Ishikawa (cell line): ENCODE measurements at regions not wholly inside any gene's neighbourhood (a gene's known extent, or its start where the extent isn't known, plus 50 kb on each side); places are given as distances from the start of the nearest gene placed in this dataset.

Source experiments
- CEBPB ChIP-seq: IDR thresholded peaks from 2 replicates; pipeline ENCODE4 v1.6.1; 2012
- CREB1 ChIP-seq: IDR thresholded peaks from 2 replicates; pipeline ENCODE4 v1.6.1; 2012; ENCODE audit warnings: low read depth
- EGR1 ChIP-seq: IDR thresholded peaks from 2 replicates; pipeline ENCODE4 v1.6.1; 2012
- EP300 ChIP-seq: IDR thresholded peaks from 2 replicates; pipeline ENCODE4 v1.6.1; 2012; ENCODE audit warnings: borderline replicate concordance
- FOXM1 ChIP-seq: IDR thresholded peaks from 2 replicates; pipeline ENCODE4 v1.6.1; 2012; ENCODE audit warnings: low read depth, borderline replicate concordance
- MAX ChIP-seq: IDR thresholded peaks from 2 replicates; pipeline ENCODE4 v1.6.1; 2012
- NFIC ChIP-seq: IDR thresholded peaks from 2 replicates; pipeline ENCODE4 v1.6.1; 2012
- RAD21 ChIP-seq: IDR thresholded peaks from 2 replicates; pipeline ENCODE4 v1.6.1; 2012; ENCODE audit warnings: low read depth
- REST ChIP-seq: IDR thresholded peaks from 2 replicates; pipeline ENCODE4 v1.6.1; 2012; ENCODE audit warnings: low read depth, mild to moderate bottlenecking
- TAF1 ChIP-seq: IDR thresholded peaks from 2 replicates; pipeline ENCODE4 v1.6.1; 2012; ENCODE audit warnings: low read depth, mild to moderate bottlenecking
- TCF12 ChIP-seq: IDR thresholded peaks from 2 replicates; pipeline ENCODE4 v1.6.1; 2012; ENCODE audit warnings: low read depth
- TEAD4 ChIP-seq: IDR thresholded peaks from 2 replicates; pipeline ENCODE4 v1.6.1; 2012
- USF1 ChIP-seq: IDR thresholded peaks from 2 replicates; pipeline ENCODE4 v1.6.1; 2012
- YY1 ChIP-seq: IDR thresholded peaks from 2 replicates; pipeline ENCODE4 v1.6.1; 2012; ENCODE audit warnings: low read depth

GRCh38 chr6:71040043-71040442, 83.2 kb upstream of the B3GAT2 start:
- no peak for TF ChIP-seq CREB1
- TF ChIP-seq YY1: no peak
- TF ChIP-seq FOXM1: no peak

GRCh38 chr6:71040841-71041240, 84.0 kb upstream of the B3GAT2 start:
- TF ChIP-seq REST (no peak), RAD21 (no peak), EGR1 (no peak), TCF12 (no peak), TEAD4 (no peak), CEBPB (no peak), CREB1 (no peak), FOXM1 (no peak)

- TF ChIP-seq CREB1 (no peak), USF1 (0 out of 2 replicates have a peak, but pooled peaks have one; percentile 28)
Measured at GRCh38 chr6:71043902-71044301, 87.0 kb upstream of the B3GAT2 start.

- TF ChIP-seq YY1 (no peak), TEAD4 (no peak), EP300 (no peak), USF1 (no peak)
Measured at GRCh38 chr6:71044753-71045152, 87.9 kb upstream of the B3GAT2 start.

GRCh38 chr6:71045296-71045695, 88.4 kb upstream of the B3GAT2 start:
- TF ChIP-seq CEBPB (no peak), TCF12 (no peak), USF1 (peak; percentile 44)

GRCh38 chr6:71047417-71047816, 90.6 kb upstream of the B3GAT2 start:
- TF ChIP-seq RAD21 (no peak), USF1 (no peak), MAX (no peak), NFIC (no peak), EGR1 (no peak), TEAD4 (no peak), FOXM1 (no peak)

- no peak for TF ChIP-seq NFIC
- no peak for TF ChIP-seq USF1
- TF ChIP-seq TAF1: no peak
- no peak for TF ChIP-seq RAD21
- TF ChIP-seq CREB1: no peak
Measured at GRCh38 chr6:71048320-71049164, 91.7 kb upstream of the B3GAT2 start.

GRCh38 chr6:71049198-71049770, 92.4 kb upstream of the B3GAT2 start:
- TF ChIP-seq RAD21 (no peak), TAF1 (no peak)
